GM12878 (cell line): ENCODE measurements at regions not wholly inside any gene's neighbourhood (a gene's known extent, or its start where the extent isn't known, plus 50 kb on each side); places are given as distances from the start of the nearest gene placed in this dataset.

Source experiments
- ATAC-seq: fragments of 200-7000 bp; cut with Tn5 transposase; 3 replicates; pipeline ENCODE4 v1.9.1; 2020; ENCODE audit warnings: mild to moderate bottlenecking, moderate library complexity
- BruUV-seq: library from RNA; stranded (reverse); fragments of 400-500 nt; replicated peaks from 2 replicates; lab custom pipeline; 2021; lab: Mats Ljungman, UMichigan
- CTCF ChIA-PET: fragments of 300-600 bp; sonication (Branson Sonifier 250); formaldehyde crosslinking; extraction: SDS; loops from one replicate; lab custom pipeline; 2021; ENCODE audit warnings: inconsistent platforms; lab: Yijun Ruan, JAX
- POLR2A ChIA-PET: fragments of 350-600 bp; formaldehyde crosslinking; extraction: SDS; loops from one replicate; lab custom pipeline; 2021; ENCODE audit warnings: inconsistent platforms; lab: Charles Lee
- RAD21 ChIA-PET: fragments of 300-600 bp; sonication (Branson Sonifier 250); formaldehyde crosslinking; loops from one replicate; lab custom pipeline; 2023; ENCODE audit warnings: antibody characterized with exemption; ENCODE audit not compliant: unreplicated experiment; lab: Charles Lee
- SMC1A ChIA-PET: fragments of 300-600 bp; sonication (Branson Sonifier 250); formaldehyde crosslinking; loops from one replicate; lab custom pipeline; 2023; ENCODE audit not compliant: unreplicated experiment, uncharacterized antibody; lab: Charles Lee
- DNase-seq: peaks from one replicate; pipeline ENCODE4 v3.0.0-alpha.2; 2011; ENCODE audit warnings: low read depth, low spot score
- FAIRE-seq: peaks from 3 replicates; lab custom pipeline; 2011; peaks lifted over from hg19 to GRCh38; lab: Jason Lieb, UNC
- H2AFZ ChIP-seq: 2 replicates; pipeline ENCODE4 v1.6.0; 2011; ENCODE audit warnings: low read depth, low read length, control low read depth; ENCODE audit not compliant: control insufficient read depth
- H3K27ac ChIP-seq: 2 replicates; pipeline ENCODE4 v1.5.1; 2011; ENCODE audit warnings: control low read depth; ENCODE audit not compliant: control insufficient read depth, insufficient read depth
- H3K27me3 ChIP-seq, 2 experiments: replicated peaks in 1 of 2; 2 replicates each; pipeline versions ENCODE4 v1.6.0 to v1.6.1; 2011; ENCODE audit warnings: low read length in 1 of 2; ENCODE audit not compliant: control insufficient read depth in 2 of 2, insufficient read depth in 2 of 2
- H3K36me3 ChIP-seq, 2 experiments: 2 replicates each; pipeline ENCODE4 v1.5.1; 2011; ENCODE audit warnings: low read length in 1 of 2; ENCODE audit not compliant: control insufficient read depth in 2 of 2, insufficient read depth in 2 of 2
- H3K4me1 ChIP-seq: 2 replicates; pipeline ENCODE4 v1.6.1; 2011; ENCODE audit warnings: mild to moderate bottlenecking, low read length, moderate library complexity, mixed read lengths; ENCODE audit not compliant: control insufficient read depth, insufficient read depth
- H3K4me2 ChIP-seq: 2 replicates; pipeline ENCODE4 v1.6.0; 2011; ENCODE audit warnings: control low read depth; ENCODE audit not compliant: control insufficient read depth, insufficient read depth
- H3K4me3 ChIP-seq: fragments of 200-600 bp; sonication (generic); 2 replicates; pipeline ENCODE4 v1.5.1; 2016
- H3K79me2 ChIP-seq: 2 replicates; pipeline ENCODE4 v1.6.0; 2011; ENCODE audit warnings: low read length; ENCODE audit not compliant: control insufficient read depth, insufficient read depth
- H3K9ac ChIP-seq: 2 replicates; pipeline ENCODE4 v1.8.0; 2011; ENCODE audit warnings: low read length, control low read depth, mixed read lengths; ENCODE audit not compliant: control insufficient read depth, insufficient read depth
- H3K9me3 ChIP-seq: replicated peaks from 3 replicates; pipeline ENCODE4 v1.5.1; 2011; ENCODE audit warnings: mild to moderate bottlenecking, low read length; ENCODE audit not compliant: control insufficient read depth, insufficient read depth
- H4K20me1 ChIP-seq: 2 replicates; pipeline ENCODE4 v1.6.0; 2011; ENCODE audit not compliant: control insufficient read depth, insufficient read depth
- CBFB ChIP-seq: IDR thresholded peaks from 2 replicates; pipeline ENCODE4 v1.6.1; 2016; ENCODE audit warnings: antibody characterized with exemption, low read depth
- CEBPB ChIP-seq, 2 experiments: fragments of 150-350 bp in 1 of 2; IDR thresholded peaks; 2 replicates each; pipeline ENCODE4 v1.6.1; 2012 to 2014; ENCODE audit warnings: low read depth in 2 of 2, low read length in 2 of 2, borderline replicate concordance in 1 of 2, inconsistent platforms in 1 of 2
- EGR1 ChIP-seq, 2 experiments: IDR thresholded peaks; 1 replicate in 1 of 2; 2 replicates in 1 of 2; pipeline ENCODE4 v1.6.1; 2011 to 2012; ENCODE audit warnings: low read depth in 2 of 2, low read length in 2 of 2, borderline replicate concordance in 1 of 2, mild to moderate bottlenecking in 1 of 2, moderate library complexity in 1 of 2
- ESRRA ChIP-seq: IDR thresholded peaks from 2 replicates; pipeline ENCODE4 v1.6.1; 2012; ENCODE audit warnings: mild to moderate bottlenecking, low read length, improper control_type of control experiment
- IRF4 ChIP-seq: IDR thresholded peaks from 2 replicates; pipeline ENCODE4 v1.6.1; 2011; ENCODE audit warnings: low read depth, low read length
- NFIC ChIP-seq: IDR thresholded peaks from 2 replicates; pipeline ENCODE4 v1.6.1; 2012; ENCODE audit warnings: low read depth, mild to moderate bottlenecking, inconsistent platforms, low read length, moderate library complexity
- NFYB ChIP-seq: IDR thresholded peaks from 2 replicates; pipeline ENCODE4 v1.6.1; 2011; ENCODE audit warnings: low read depth, mild to moderate bottlenecking, low read length, improper control_type of control experiment, moderate library complexity; ENCODE audit not compliant: insufficient read depth
- SMAD5 ChIP-seq: IDR thresholded peaks from 2 replicates; pipeline ENCODE4 v1.6.1; 2016; ENCODE audit warnings: antibody characterized with exemption, low read depth
- ZNF207 ChIP-seq: fragments of 450-650 bp; IDR thresholded peaks from 2 replicates; pipeline ENCODE4 v1.6.1; 2014; ENCODE audit warnings: antibody characterized with exemption, mild to moderate bottlenecking, borderline replicate concordance
- ZNF24 ChIP-seq: fragments of 450-650 bp; IDR thresholded peaks from 2 replicates; pipeline ENCODE4 v1.6.1; 2017; ENCODE audit warnings: antibody characterized with exemption, mild to moderate bottlenecking
- WGBS: methylation state at CpG from one replicate; pipeline ENCODE4 v1.1.6; 2016; ENCODE audit warnings: low lambda C conversion rate; ENCODE audit not compliant: insufficient replicate concordance, insufficient coverage; ENCODE audit errors: missing lambda C conversion rate; 5-methylcytosine and 5-hydroxymethylcytosine counted together
- in situ Hi-C: fragments of 300-500 bp; cut with MboI; formaldehyde crosslinking; loops from 9 replicates; pipeline ENCODE4 v1.14.3; 2018; ENCODE audit warnings: mixed read lengths
- intact Hi-C: fragments of 100-400 bp; cut with micrococcal nuclease; formaldehyde crosslinking; loops from one replicate; pipeline ENCODE4 v1.14.2; 2022; ENCODE audit not compliant: unreplicated experiment
- TF ChIP-seq, protein P1 (sequence below): IDR thresholded peaks from 2 replicates; pipeline ENCODE4 v1.6.1; 2012; ENCODE audit warnings: low read depth, low read length, improper control_type of control experiment
- TF ChIP-seq, protein P2 (sequence below): fragments of 450-650 bp; IDR thresholded peaks from 2 replicates; pipeline ENCODE4 v1.6.1; 2017; ENCODE audit warnings: mild to moderate bottlenecking, low read depth, inconsistent platforms; ENCODE audit not compliant: poor library complexity, severe bottlenecking

DNA sequence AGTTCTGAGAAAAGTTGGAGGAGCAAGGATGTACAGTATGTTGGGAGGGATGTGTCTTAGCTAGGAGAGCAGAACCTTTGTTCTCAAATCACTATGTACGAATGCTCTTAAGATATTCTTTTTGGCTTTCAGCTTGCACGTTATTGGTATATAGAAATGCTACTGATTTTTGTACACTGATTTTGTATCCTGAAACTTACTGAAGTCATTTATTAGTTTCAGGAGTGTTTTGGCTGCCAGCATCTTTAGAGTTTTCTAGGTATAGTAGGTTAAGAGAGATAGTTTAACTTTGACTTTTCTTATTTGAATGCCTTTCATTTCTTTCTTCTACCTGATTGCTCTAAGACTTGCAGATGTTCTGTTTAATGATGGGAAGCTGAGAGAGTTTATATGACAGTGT lies 442.8 kb upstream of the FBXO33 start:
- POLR2A ChIA-PET = no interaction called here
- no peaks in the 10 kb centered on the region for H3K9me3 ChIP-seq
- no peak overlapping the region for H3K4me2 ChIP-seq
- no peak overlapping the region for H2AFZ ChIP-seq
- peaks cover 3% of the 10 kb centered on the region for H3K4me1 ChIP-seq
- 57% methylated on average over 2 of the region's 2 CpGs for WGBS
- no peaks in the 10 kb centered on the region for H3K36me3 ChIP-seq
- CTCF ChIA-PET = interaction anchor here (0.7 kb wide), 1 partner anchor 293 kb away, joined by 4 read pairs; no protein-coding TSS in a partner anchor
- H3K79me2 ChIP-seq = no peaks in the 10 kb centered on the region
- no peak overlapping the region for H3K27ac ChIP-seq
- TF ChIP-seq CEBPB (IDR thresholded peaks at IDR 0.05; ENCODE audit: borderline replicate concordance in 1 of 2, low read depth in 2 of 2, low read length in 2 of 2) = no peak
- TF ChIP-seq NFIC = 0 out of 2 replicates have a peak, but pooled peaks have one; percentile 26
- no peak for DNase-seq
- in situ Hi-C loops (no loop called here), intact Hi-C loops (loop anchor here (5.0 kb wide), 2 partner anchors 97 to 113 kb away; no protein-coding TSS in a partner anchor)
- no peak overlapping the region for H3K9ac ChIP-seq
- no peaks in the 10 kb centered on the region for H3K27me3 ChIP-seq
- RAD21 ChIA-PET = interaction anchor here (1.3 kb wide), 1 partner anchor 98 kb away, joined by 4 read pairs; no protein-coding TSS in a partner anchor
- no peaks in the 10 kb centered on the region for H4K20me1 ChIP-seq
- H3K4me3 ChIP-seq = no peak overlapping the region
- SMC1A ChIA-PET = interaction anchor here (0.5 to 1.4 kb wide), 5 partner anchors 14 to 170 kb away, joined by 3 read pairs; no protein-coding TSS in a partner anchor
- peak; percentile 55 for ATAC-seq
- no peak for FAIRE-seq
- BruUV-seq = no TSS peak

DNA sequence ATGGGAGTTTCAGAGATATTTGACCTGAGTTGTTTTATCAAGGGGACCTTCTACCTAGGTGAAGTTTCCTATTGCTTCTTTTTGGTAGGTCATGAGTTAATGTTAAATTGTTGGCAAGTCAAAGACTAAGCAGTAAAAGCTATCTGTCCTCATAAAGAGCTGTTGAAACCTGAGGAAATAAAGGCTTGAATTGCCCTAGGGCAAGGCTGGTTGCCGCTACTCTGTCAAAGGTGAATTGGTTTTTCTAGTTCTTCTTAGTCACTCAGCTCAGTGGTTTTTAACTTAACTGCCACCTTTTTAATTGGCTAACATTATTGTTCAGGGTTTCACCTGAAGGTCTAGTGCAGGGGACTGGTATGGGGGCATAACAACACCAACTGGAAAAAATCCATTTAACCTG lies 441.6 kb upstream of the FBXO33 start:
- Histone ChIP-seq H3K27me3 (no peaks in the 10 kb centered on the region), H4K20me1 (no peaks in the 10 kb centered on the region), H3K36me3 (no peaks in the 10 kb centered on the region), H2AFZ (no peak overlapping the region), H3K4me3 (no peak overlapping the region), H3K4me1 (peaks cover 3% of the 10 kb centered on the region), H3K4me2 (no peak overlapping the region), H3K79me2 (no peaks in the 10 kb centered on the region), H3K9me3 (no peaks in the 10 kb centered on the region), H3K9ac (no peak overlapping the region), H3K27ac (no peak overlapping the region)
- RAD21 ChIA-PET = interaction anchor here (1.3 kb wide), 1 partner anchor 9 kb away, joined by 4 read pairs; no protein-coding TSS in a partner anchor
- no peak for FAIRE-seq
- WGBS = 28% methylated on average over 1 of the region's 1 CpG
- SMC1A ChIA-PET = interaction anchor here (0.9 kb wide), 1 partner anchor 421 kb away, joined by 3 read pairs; no protein-coding TSS in a partner anchor
- no peak for ATAC-seq
- BruUV-seq = no TSS peak
- TF ChIP-seq IRF4 (no peak), ESRRA (no peak), ZNF24 (no peak), EGR1 (IDR thresholded peaks at IDR 0.05; ENCODE audit: borderline replicate concordance in 1 of 2, low read depth in 2 of 2, low read length in 2 of 2) (no peak), CBFB (no peak), NFYB (no peak), SMAD5 (no peak), ZNF207 (no peak)
- TF ChIP-seq, protein P1, sequence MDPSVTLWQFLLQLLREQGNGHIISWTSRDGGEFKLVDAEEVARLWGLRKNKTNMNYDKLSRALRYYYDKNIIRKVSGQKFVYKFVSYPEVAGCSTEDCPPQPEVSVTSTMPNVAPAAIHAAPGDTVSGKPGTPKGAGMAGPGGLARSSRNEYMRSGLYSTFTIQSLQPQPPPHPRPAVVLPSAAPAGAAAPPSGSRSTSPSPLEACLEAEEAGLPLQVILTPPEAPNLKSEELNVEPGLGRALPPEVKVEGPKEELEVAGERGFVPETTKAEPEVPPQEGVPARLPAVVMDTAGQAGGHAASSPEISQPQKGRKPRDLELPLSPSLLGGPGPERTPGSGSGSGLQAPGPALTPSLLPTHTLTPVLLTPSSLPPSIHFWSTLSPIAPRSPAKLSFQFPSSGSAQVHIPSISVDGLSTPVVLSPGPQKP = no peak
- TF ChIP-seq, protein P2, sequence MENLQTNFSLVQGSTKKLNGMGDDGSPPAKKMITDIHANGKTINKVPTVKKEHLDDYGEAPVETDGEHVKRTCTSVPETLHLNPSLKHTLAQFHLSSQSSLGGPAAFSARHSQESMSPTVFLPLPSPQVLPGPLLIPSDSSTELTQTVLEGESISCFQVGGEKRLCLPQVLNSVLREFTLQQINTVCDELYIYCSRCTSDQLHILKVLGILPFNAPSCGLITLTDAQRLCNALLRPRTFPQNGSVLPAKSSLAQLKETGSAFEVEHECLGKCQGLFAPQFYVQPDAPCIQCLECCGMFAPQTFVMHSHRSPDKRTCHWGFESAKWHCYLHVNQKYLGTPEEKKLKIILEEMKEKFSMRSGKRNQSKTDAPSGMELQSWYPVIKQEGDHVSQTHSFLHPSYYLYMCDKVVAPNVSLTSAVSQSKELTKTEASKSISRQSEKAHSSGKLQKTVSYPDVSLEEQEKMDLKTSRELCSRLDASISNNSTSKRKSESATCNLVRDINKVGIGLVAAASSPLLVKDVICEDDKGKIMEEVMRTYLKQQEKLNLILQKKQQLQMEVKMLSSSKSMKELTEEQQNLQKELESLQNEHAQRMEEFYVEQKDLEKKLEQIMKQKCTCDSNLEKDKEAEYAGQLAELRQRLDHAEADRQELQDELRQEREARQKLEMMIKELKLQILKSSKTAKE = no peak
- intact Hi-C loops = no loop called here
- CTCF ChIA-PET = interaction anchor here (1.6 kb wide), 1 partner anchor 100 kb away, joined by 3 read pairs; no protein-coding TSS in a partner anchor
- in situ Hi-C loops = no loop called here
- POLR2A ChIA-PET = interaction anchor here (0.5 kb wide), 1 partner anchor 94 kb away, joined by 3 read pairs; no protein-coding TSS in a partner anchor
- no peak for DNase-seq
